ENCODE measurements at regions not wholly inside any gene's neighbourhood (a gene's known extent, or its start where the extent isn't known, plus 50 kb on each side); places are given as distances from the start of the nearest gene placed in this dataset.
"Not testable (repeated sequence)": the region's sequence is repeated elsewhere in the genome, so short reads cannot be mapped to it uniquely, and the experiment has no call there.

DNA sequence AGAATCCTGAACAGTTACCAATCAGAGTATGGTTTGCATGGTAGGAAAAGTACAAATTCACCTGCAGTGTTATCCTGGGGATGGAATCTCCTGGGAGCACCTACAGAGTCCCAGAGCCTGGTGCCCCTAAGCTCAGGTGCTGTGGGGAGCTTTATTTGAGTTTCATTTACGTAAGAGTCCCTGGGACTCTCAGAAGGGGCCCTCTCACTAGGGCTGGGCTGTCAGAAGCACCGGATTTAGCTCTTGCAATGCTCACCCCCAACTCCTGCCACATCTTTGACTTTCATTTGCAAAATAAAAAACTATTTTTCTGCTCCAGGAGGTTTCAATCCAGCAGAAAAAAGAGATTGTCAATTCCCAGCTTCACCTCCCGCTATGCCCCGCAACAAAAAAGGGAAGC is 569.8 kb upstream of the B3GAT1 start:
- no peaks in the 10 kb centered on the region for H3K9me3 ChIP-seq (ENCODE audit: control insufficient read depth, insufficient read depth, low read length)
- H3K4me3 ChIP-seq (ENCODE audit: low read length), result no peak overlapping the region
- H3K4me1 ChIP-seq (ENCODE audit: control insufficient read depth, insufficient read depth, low read length), result no peaks in the 10 kb centered on the region
- H3K27ac ChIP-seq (ENCODE audit: low read length), result no peak overlapping the region
- no peaks in the 10 kb centered on the region for H3K27me3 ChIP-seq (ENCODE audit: control insufficient read depth, insufficient read depth, low read length)
- no peak for DNase-seq (ENCODE audit: low read depth, low spot score)
- no CpG with 5 or more reads among the region's 4 CpGs for WGBS (ENCODE audit: insufficient coverage, insufficient read length)
- no peaks in the 10 kb centered on the region for H3K36me3 ChIP-seq (ENCODE audit: control insufficient read depth, insufficient read depth, low read length)

DNA sequence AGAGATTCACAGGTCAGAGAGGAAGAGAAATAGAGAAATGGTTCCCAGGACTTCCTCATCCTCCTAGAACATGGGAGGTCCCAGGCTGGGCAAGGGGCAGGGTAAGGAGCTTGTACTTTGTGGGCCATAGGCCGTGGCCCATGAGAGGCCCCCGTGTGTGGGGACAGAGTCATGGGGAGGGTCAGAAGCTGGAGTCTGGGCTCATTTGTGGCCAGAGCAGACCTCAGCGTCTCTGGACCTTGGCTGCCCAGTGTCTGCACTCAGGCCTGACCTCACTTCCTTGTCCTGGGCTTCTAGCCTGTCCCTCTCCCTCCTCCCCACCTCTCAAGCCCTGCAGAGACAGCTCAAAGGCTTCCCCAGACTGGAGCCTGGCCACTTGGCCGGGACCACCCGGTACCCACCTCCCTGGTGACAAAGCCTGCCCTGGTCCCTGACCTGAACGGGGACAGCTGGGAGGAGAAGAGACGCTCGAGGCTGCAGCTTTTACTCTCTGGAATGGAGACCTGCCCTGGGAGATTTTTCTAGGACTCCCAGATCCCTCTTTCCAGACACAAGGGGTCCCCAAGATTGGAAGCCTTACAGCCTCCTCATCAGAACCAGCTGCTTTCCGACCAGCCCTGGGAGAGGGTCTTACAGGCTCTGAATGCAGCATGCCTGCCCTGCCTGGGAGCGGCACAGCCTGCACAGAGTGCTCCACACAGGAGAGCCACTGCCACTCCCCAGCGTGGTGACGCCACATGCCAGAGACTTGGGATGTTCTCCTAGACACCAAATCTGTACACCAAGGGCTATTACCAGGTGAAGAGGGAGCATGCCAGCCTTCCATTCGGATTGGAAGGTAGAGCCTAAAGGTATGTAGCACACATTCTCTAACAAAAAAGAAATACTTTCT is 569.0 kb upstream of the B3GAT1 start:
- no peak for DNase-seq (ENCODE audit: low read depth, low spot score)
- no peaks in the 10 kb centered on the region for H3K9me3 ChIP-seq (ENCODE audit: control insufficient read depth, insufficient read depth, low read length)
- H3K4me3 ChIP-seq (ENCODE audit: low read length), result no peak overlapping the region
- no peak overlapping the region for H3K27ac ChIP-seq (ENCODE audit: low read length)
- no peaks in the 10 kb centered on the region for H3K4me1 ChIP-seq (ENCODE audit: control insufficient read depth, insufficient read depth, low read length)
- no CpG with 5 or more reads among the region's 13 CpGs for WGBS (ENCODE audit: insufficient coverage, insufficient read length)
- H3K36me3 ChIP-seq (ENCODE audit: control insufficient read depth, insufficient read depth, low read length), result no peaks in the 10 kb centered on the region
- H3K27me3 ChIP-seq (ENCODE audit: control insufficient read depth, insufficient read depth, low read length), result no peaks in the 10 kb centered on the region

DNA sequence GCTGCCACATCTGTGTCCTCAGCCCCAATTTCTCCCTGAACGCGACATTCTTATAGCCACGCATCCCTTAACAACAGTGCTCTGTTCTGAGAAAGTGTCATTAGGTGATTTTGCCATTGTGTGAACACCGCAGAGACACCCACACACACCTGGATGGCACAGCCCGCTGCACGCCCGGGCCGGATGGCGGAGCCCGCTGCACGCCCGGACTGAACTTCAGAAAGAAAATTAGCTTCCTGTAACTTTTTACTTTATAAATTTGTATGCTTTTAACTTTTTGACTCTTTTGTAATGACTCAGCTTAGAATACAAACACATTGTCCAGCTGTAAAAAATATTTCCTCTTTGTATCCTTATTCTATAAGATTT is 567.0 kb upstream of the B3GAT1 start:
- H3K9me3 ChIP-seq (ENCODE audit: control insufficient read depth, insufficient read depth, low read length); H3K27me3 ChIP-seq (ENCODE audit: control insufficient read depth, insufficient read depth, low read length); H3K4me1 ChIP-seq (ENCODE audit: control insufficient read depth, insufficient read depth, low read length); H3K27ac ChIP-seq (ENCODE audit: low read length); DNase-seq (ENCODE audit: low read depth, low spot score); H3K36me3 ChIP-seq (ENCODE audit: control insufficient read depth, insufficient read depth, low read length); H3K4me3 ChIP-seq (ENCODE audit: low read length): not testable (repeated sequence)
- no CpG with 5 or more reads among the region's 12 CpGs for WGBS (ENCODE audit: insufficient coverage, insufficient read length)

DNA sequence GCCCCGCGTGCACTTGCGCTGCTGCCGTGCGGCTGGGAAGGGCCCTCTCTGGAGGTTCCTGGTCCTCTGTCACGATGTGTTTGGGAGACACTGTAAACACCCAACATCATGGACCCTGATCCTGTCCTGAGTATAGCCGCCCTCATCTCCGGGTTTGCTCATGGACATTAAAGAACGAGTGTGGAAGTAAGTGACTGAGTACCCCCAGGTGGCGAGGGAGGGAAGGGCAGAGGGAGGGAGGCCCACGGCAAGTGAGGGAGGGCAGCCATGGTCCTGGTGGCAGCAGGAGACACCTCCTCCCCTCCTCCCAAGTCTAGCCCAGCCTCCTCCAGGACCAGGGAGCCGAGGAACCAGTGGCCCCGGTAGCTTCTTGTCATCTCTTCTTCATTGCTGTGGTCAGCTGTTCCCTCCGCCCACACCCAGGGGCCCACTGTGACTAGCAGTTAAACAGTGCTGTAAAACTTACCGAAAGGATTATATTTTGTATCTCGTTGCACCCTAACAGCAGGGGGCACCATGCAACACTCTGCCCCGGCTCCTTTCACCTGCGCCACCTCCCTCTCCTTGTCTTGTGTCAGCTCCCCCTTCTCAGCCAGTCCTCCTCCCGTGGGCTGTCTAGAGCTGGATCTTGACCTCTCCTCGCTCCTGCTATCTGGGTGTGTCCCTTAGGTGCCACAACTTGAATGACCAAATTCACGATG is 566.5 kb upstream of the B3GAT1 start:
- DNase-seq (ENCODE audit: low read depth, low spot score), result no peak
- H3K27me3 ChIP-seq (ENCODE audit: control insufficient read depth, insufficient read depth, low read length), result no peaks in the 10 kb centered on the region
- no peaks in the 10 kb centered on the region for H3K4me1 ChIP-seq (ENCODE audit: control insufficient read depth, insufficient read depth, low read length)
- no peak overlapping the region for H3K4me3 ChIP-seq (ENCODE audit: low read length)
- no peaks in the 10 kb centered on the region for H3K9me3 ChIP-seq (ENCODE audit: control insufficient read depth, insufficient read depth, low read length)
- no peaks in the 10 kb centered on the region for H3K36me3 ChIP-seq (ENCODE audit: control insufficient read depth, insufficient read depth, low read length)
- no peak overlapping the region for H3K27ac ChIP-seq (ENCODE audit: low read length)
- WGBS (ENCODE audit: insufficient coverage, insufficient read length), result no CpG with 5 or more reads among the region's 21 CpGs

DNA sequence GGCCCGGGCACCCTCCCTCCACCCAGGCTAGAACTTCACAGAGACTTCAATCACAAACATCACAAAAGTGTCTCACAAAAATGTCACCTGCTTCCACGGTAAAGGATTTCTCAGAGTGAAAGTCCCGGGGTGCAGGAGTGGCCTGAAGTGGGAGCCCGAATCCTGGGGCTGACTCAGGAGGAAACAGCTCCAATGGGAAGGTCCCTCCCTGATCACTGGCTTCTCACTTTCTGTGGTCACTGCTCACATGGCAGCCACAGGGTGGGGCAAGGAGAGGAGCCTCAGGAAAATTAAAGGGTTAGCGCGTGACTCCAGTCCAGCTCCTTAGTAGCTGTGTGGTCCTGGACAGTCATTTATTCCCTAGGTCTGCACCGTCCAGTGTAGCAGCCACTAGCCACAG is 564.5 kb upstream of the B3GAT1 start:
- Histone ChIP-seq H3K27ac (ENCODE audit: low read length) (no peak overlapping the region), H3K36me3 (ENCODE audit: control insufficient read depth, insufficient read depth, low read length) (no peaks in the 10 kb centered on the region), H3K4me1 (ENCODE audit: control insufficient read depth, insufficient read depth, low read length) (no peaks in the 10 kb centered on the region), H3K9me3 (ENCODE audit: control insufficient read depth, insufficient read depth, low read length) (no peaks in the 10 kb centered on the region), H3K27me3 (ENCODE audit: control insufficient read depth, insufficient read depth, low read length) (no peaks in the 10 kb centered on the region), H3K4me3 (ENCODE audit: low read length) (no peak overlapping the region)
- DNase-seq (ENCODE audit: low read depth, low spot score), result no peak
- WGBS (ENCODE audit: insufficient coverage, insufficient read length), result no CpG with 5 or more reads among the region's 7 CpGs

DNA sequence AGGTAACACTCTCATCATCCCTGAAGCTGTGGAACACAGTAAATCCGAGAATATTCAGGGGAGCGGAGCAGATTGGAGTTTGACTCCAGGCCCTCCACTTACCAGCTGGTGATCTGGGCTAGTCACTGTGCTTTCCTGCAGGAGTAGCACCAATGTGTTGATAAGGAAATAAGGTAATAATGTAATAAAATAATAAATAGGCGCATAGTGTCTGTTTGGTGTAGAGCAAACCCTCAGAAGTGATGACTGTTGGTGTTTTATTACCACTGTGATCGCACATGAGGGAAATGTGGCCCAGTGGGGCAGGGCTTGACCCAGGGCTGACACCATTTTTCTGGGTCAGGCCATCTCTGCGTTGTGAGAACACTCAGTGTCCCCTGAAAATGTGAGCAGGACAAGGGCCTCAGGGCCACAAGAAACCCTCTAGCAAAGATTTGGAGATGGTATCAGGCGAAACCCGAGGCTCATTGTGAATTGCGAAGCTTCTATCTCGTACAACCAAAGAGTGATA is 563.9 kb upstream of the B3GAT1 start:
- Histone ChIP-seq H3K4me3 (ENCODE audit: low read length) (no peak overlapping the region), H3K4me1 (ENCODE audit: control insufficient read depth, insufficient read depth, low read length) (no peaks in the 10 kb centered on the region), H3K27me3 (ENCODE audit: control insufficient read depth, insufficient read depth, low read length) (no peaks in the 10 kb centered on the region), H3K36me3 (ENCODE audit: control insufficient read depth, insufficient read depth, low read length) (no peaks in the 10 kb centered on the region), H3K9me3 (ENCODE audit: control insufficient read depth, insufficient read depth, low read length) (no peaks in the 10 kb centered on the region), H3K27ac (ENCODE audit: low read length) (no peak overlapping the region)
- DNase-seq (ENCODE audit: low read depth, low spot score), result no peak
- no CpG with 5 or more reads among the region's 9 CpGs for WGBS (ENCODE audit: insufficient coverage, insufficient read length)

DNA sequence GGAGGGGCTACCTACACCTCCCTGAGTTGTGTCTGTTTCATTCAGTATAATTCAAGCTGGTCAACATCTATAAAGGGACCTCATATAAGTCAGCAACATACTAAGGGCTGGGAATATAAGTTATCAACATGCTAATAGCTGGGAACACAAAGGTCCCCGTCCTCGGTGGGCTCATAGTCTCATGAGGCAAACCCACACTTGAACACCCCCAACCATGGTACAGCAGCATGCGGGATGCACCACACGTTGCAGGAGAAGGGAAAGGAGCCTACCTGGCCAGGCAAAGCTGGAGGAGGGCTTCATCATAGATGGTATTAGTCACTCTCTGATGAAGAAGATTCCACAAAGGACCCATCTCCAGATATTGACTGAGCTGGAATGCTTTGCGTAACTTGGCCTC is 561.8 kb upstream of the B3GAT1 start:
- Histone ChIP-seq H3K36me3 (ENCODE audit: control insufficient read depth, insufficient read depth, low read length) (no peaks in the 10 kb centered on the region), H3K4me1 (ENCODE audit: control insufficient read depth, insufficient read depth, low read length) (no peaks in the 10 kb centered on the region), H3K27ac (ENCODE audit: low read length) (no peak overlapping the region), H3K4me3 (ENCODE audit: low read length) (no peak overlapping the region), H3K9me3 (ENCODE audit: control insufficient read depth, insufficient read depth, low read length) (no peaks in the 10 kb centered on the region), H3K27me3 (ENCODE audit: control insufficient read depth, insufficient read depth, low read length) (no peaks in the 10 kb centered on the region)
- WGBS (ENCODE audit: insufficient coverage, insufficient read length), result no CpG with 5 or more reads among the region's 5 CpGs
- no peak for DNase-seq (ENCODE audit: low read depth, low spot score)

DNA sequence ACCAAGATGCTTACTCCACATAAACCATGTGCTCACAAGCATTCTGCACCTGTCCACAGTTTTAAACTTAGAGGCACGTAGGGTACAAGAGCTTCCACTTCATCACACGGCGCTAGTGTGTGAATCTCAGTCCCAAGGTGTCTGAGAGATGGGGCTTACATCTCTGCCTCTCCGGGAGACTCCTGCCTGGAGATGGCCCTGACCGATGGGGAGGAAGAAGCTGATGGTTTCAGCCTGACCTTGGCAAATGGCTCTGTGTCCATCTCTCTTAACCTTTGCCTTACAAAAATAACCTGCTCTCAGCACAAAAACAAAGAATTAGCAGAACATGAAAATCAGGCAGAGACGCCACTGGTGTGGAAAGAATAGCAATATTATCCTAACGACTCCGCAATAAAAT is 559.3 kb upstream of the B3GAT1 start:
- H3K4me3 ChIP-seq (ENCODE audit: low read length), result no peak overlapping the region
- no peaks in the 10 kb centered on the region for H3K36me3 ChIP-seq (ENCODE audit: control insufficient read depth, insufficient read depth, low read length)
- no peak overlapping the region for H3K27ac ChIP-seq (ENCODE audit: low read length)
- DNase-seq (ENCODE audit: low read depth, low spot score), result no peak
- H3K27me3 ChIP-seq (ENCODE audit: control insufficient read depth, insufficient read depth, low read length), result no peaks in the 10 kb centered on the region
- no peaks in the 10 kb centered on the region for H3K9me3 ChIP-seq (ENCODE audit: control insufficient read depth, insufficient read depth, low read length)
- WGBS (ENCODE audit: insufficient coverage, insufficient read length), result no CpG with 5 or more reads among the region's 8 CpGs
- no peaks in the 10 kb centered on the region for H3K4me1 ChIP-seq (ENCODE audit: control insufficient read depth, insufficient read depth, low read length)

DNA sequence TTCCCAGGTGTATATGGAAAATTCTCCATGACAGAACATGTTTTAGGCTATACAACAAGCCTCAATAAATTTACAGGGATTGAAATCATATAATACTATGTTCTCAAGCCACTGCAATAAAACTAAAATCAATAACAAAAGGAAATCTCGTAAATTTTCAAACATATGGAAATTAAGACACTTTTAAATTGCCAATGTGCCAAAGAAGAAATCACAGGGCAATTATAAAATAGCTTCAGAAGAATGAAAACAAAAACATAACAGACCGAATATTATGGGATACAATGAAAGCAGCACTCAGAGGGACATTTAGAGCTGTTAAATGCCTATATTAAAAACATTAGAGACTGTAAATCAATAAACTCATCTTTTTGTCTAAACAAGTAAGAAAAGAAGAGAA is 555.7 kb upstream of the B3GAT1 start:
- no CpG with 5 or more reads among the region's 2 CpGs for WGBS (ENCODE audit: insufficient coverage, insufficient read length)
- H3K27me3 ChIP-seq (ENCODE audit: control insufficient read depth, insufficient read depth, low read length), result no peaks in the 10 kb centered on the region
- no peaks in the 10 kb centered on the region for H3K4me1 ChIP-seq (ENCODE audit: control insufficient read depth, insufficient read depth, low read length)
- H3K27ac ChIP-seq (ENCODE audit: low read length), result no peak overlapping the region
- H3K4me3 ChIP-seq (ENCODE audit: low read length), result no peak overlapping the region
- no peak for DNase-seq (ENCODE audit: low read depth, low spot score)
- H3K36me3 ChIP-seq (ENCODE audit: control insufficient read depth, insufficient read depth, low read length), result no peaks in the 10 kb centered on the region
- H3K9me3 ChIP-seq (ENCODE audit: control insufficient read depth, insufficient read depth, low read length), result no peaks in the 10 kb centered on the region

DNA sequence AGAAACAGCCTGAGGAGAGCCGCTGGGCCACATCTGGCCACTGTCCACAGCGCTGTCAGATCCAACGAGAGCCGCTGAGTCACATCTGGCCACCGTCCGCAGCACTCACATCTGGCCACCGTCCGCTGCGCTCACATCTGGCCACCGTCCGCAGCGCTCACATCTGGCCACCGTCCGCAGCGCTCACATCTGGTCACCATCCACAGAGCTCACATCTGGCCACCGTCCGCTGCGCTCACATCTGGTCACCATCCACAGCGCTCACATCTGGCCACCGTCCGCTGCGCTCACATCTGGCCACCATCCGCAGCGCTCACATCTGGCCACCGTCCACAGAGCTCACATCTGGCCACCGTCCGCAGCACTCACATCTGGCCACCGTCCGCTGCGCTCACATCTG is 549.3 kb upstream of the B3GAT1 start:
- no CpG with 5 or more reads among the region's 30 CpGs for WGBS (ENCODE audit: insufficient coverage, insufficient read length)

More for the DNA sequence above, 549.3 kb upstream of the B3GAT1 start:
- not testable (repeated sequence) for H3K36me3 ChIP-seq (ENCODE audit: control insufficient read depth, insufficient read depth, low read length); DNase-seq (ENCODE audit: low read depth, low spot score); H3K27ac ChIP-seq (ENCODE audit: low read length); H3K4me3 ChIP-seq (ENCODE audit: low read length); H3K9me3 ChIP-seq (ENCODE audit: control insufficient read depth, insufficient read depth, low read length); H3K27me3 ChIP-seq (ENCODE audit: control insufficient read depth, insufficient read depth, low read length); H3K4me1 ChIP-seq (ENCODE audit: control insufficient read depth, insufficient read depth, low read length)

All from iPS DF 6.9 (cell line).